ENCODE measurements at regions not wholly inside any gene's neighbourhood (a gene's known extent, or its start where the extent isn't known, plus 50 kb on each side); places are given as distances from the start of the nearest gene placed in this dataset.

DNA sequence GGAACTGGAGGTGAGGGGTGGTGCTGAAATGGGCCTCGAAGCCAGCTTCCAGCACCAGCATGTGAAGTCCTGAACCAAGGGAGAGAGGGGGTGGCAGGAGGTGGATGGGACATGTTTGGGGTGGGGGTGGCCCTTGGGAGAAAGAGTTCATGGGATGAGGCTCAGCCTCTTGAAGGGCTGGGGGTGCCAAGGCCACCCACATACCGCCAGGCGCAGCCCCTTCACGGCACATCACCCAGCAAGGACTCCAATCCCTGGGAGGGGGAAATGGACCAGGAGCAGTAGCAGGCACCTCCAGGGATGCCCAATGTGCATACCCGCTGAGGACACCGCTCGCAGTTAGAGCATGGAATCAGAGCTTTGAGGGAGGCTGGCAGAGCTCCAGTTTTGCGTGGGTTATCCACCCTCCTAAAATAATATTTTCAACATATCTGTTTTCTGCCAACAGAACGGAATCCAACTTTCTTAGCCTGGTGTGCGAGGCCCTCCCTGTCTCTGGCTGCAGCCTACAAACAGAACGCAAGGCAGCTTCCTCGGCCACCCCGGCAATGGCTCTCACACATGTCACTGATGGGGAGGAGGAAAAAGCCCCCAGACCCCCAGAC lies 140.5 kb upstream of the VSTM2B start:
- Histone ChIP-seq H3K9me3 (replicated peaks in 1 of 2; ENCODE audit: control insufficient read depth in 1 of 2, insufficient read depth in 1 of 2, low read length in 2 of 2) (peaks cover 12 to 18% of the 10 kb centered on the region in 2 donors), H3K9ac (ENCODE audit: insufficient read depth, low read length, poor library complexity, severe bottlenecking) (no peak overlapping the region), H3K36me3 (replicated peaks in 1 of 2; ENCODE audit: control insufficient read depth in 1 of 2, insufficient read depth in 2 of 2, low read length in 2 of 2) (no peaks in the 10 kb centered on the region), H3K4me2 (replicated peaks; ENCODE audit: extremely low read depth, low read length, poor library complexity, severe bottlenecking) (no peak overlapping the region), H3K4me1 (ENCODE audit: control insufficient read depth in 1 of 2, insufficient read depth in 2 of 2, low read length in 2 of 2) (no peaks in the 10 kb centered on the region), H2AFZ (ENCODE audit: insufficient read depth, low read depth, low read length, poor library complexity, severe bottlenecking) (no peak overlapping the region), H4K20me1 (ENCODE audit: insufficient read depth, low read length) (no peaks in the 10 kb centered on the region), H3K4me3 (replicated peaks in 1 of 3; ENCODE audit: low read depth in 2 of 3, low read length in 3 of 3) (no peak overlapping the region), H3K27me3 (ENCODE audit: control insufficient read depth in 2 of 2, insufficient read depth in 2 of 2, low read length in 2 of 2) (no peaks in the 10 kb centered on the region), H3K79me2 (ENCODE audit: insufficient read depth, low read length) (no peaks in the 10 kb centered on the region), H3K27ac (ENCODE audit: low read depth in 1 of 2, low read length in 2 of 2) (no peak overlapping the region)
- peaks cover 1 to 4% (median 4%) of the 10 kb centered on the region in 3 donors for H3K27me3 Mint-ChIP-seq (ENCODE audit: low read depth in 3 of 3)
- TF ChIP-seq, protein P1, sequence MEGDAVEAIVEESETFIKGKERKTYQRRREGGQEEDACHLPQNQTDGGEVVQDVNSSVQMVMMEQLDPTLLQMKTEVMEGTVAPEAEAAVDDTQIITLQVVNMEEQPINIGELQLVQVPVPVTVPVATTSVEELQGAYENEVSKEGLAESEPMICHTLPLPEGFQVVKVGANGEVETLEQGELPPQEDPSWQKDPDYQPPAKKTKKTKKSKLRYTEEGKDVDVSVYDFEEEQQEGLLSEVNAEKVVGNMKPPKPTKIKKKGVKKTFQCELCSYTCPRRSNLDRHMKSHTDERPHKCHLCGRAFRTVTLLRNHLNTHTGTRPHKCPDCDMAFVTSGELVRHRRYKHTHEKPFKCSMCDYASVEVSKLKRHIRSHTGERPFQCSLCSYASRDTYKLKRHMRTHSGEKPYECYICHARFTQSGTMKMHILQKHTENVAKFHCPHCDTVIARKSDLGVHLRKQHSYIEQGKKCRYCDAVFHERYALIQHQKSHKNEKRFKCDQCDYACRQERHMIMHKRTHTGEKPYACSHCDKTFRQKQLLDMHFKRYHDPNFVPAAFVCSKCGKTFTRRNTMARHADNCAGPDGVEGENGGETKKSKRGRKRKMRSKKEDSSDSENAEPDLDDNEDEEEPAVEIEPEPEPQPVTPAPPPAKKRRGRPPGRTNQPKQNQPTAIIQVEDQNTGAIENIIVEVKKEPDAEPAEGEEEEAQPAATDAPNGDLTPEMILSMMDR (IDR thresholded peaks at IDR 0.05), result no peak
- no peaks in the 10 kb centered on the region for H3K4me1 Mint-ChIP-seq
- intact Hi-C loops (cut with micrococcal nuclease), result no loop called here
- H3K9me3 Mint-ChIP-seq, result peaks cover 5 to 20% (median 12%) of the 10 kb centered on the region in 7 donors
- no peak for DNase-seq
- H3K27ac Mint-ChIP-seq, result no peak overlapping the region
- no peaks in the 10 kb centered on the region for H3K36me3 Mint-ChIP-seq
- H3K4me3 Mint-ChIP-seq, result no peak overlapping the region
- 82% methylated on average over 2 of the region's 13 CpGs for WGBS (ENCODE audit: insufficient coverage)

DNA sequence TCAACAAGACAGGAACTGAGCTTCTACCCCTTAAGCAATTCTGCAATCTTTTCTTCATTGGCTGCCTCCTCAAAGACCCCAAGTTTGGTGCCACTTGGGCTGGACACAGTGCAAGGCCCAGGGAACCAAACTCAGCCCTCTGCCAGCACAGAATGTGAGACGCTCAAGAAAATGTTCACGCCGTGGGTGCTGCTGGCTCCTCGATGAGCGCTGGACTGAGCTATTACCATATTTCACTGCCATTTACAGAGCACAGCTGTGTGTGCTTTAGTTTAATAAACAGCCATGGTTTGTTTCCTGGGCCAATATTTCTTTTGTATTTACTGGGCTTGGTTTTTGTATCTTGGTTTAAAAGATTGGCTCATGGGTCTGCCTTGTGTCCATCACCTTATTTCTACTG lies 138.8 kb upstream of the VSTM2B start:
- Mint-ChIP-seq H3K27ac (no peak overlapping the region), H3K4me3 (no peak overlapping the region), H3K4me1 (no peaks in the 10 kb centered on the region), H3K9me3 (peaks cover 12 to 35% (median 20%) of the 10 kb centered on the region in 7 donors), H3K36me3 (no peaks in the 10 kb centered on the region), H3K27me3 (ENCODE audit: low read depth in 3 of 3) (peaks cover 1 to 5% (median 1%) of the 10 kb centered on the region in 3 donors)
- WGBS (ENCODE audit: insufficient coverage), result no CpG with 5 or more reads among the region's 5 CpGs
- H3K79me2 ChIP-seq (ENCODE audit: insufficient read depth, low read length), result no peaks in the 10 kb centered on the region
- peaks cover 22 to 28% of the 10 kb centered on the region in 2 donors for H3K9me3 ChIP-seq (replicated peaks in 1 of 2; ENCODE audit: control insufficient read depth in 1 of 2, insufficient read depth in 1 of 2, low read length in 2 of 2)
- no peak for DNase-seq
- no peak overlapping the region for H2AFZ ChIP-seq (ENCODE audit: insufficient read depth, low read depth, low read length, poor library complexity, severe bottlenecking)
- H3K9ac ChIP-seq (ENCODE audit: insufficient read depth, low read length, poor library complexity, severe bottlenecking), result no peak overlapping the region
- no peaks in the 10 kb centered on the region for H3K27me3 ChIP-seq (ENCODE audit: control insufficient read depth in 2 of 2, insufficient read depth in 2 of 2, low read length in 2 of 2)
- H3K4me2 ChIP-seq (replicated peaks; ENCODE audit: extremely low read depth, low read length, poor library complexity, severe bottlenecking), result no peak overlapping the region
- H3K4me1 ChIP-seq (ENCODE audit: control insufficient read depth in 1 of 2, insufficient read depth in 2 of 2, low read length in 2 of 2), result no peaks in the 10 kb centered on the region
- no peak overlapping the region for H3K4me3 ChIP-seq (replicated peaks in 1 of 3; ENCODE audit: low read depth in 2 of 3, low read length in 3 of 3)
- H3K27ac ChIP-seq (ENCODE audit: low read depth in 1 of 2, low read length in 2 of 2), result no peak overlapping the region
- H4K20me1 ChIP-seq (ENCODE audit: insufficient read depth, low read length), result no peaks in the 10 kb centered on the region
- intact Hi-C loops (cut with micrococcal nuclease), result no loop called here
- TF ChIP-seq, protein P1 (IDR thresholded peaks at IDR 0.05), result no peak
- H3K36me3 ChIP-seq (replicated peaks in 1 of 2; ENCODE audit: control insufficient read depth in 1 of 2, insufficient read depth in 2 of 2, low read length in 2 of 2), result no peaks in the 10 kb centered on the region

Measured in CD14-positive monocyte (primary cell).